HG03159 (cell line): ENCODE measurements at regions not wholly inside any gene's neighbourhood (a gene's known extent, or its start where the extent isn't known, plus 50 kb on each side); places are given as distances from the start of the nearest gene placed in this dataset.

Experiments used
- ATAC-seq: cut with Tn5 transposase; IDR thresholded peaks from one replicate; pipeline ENCODE4 v1.9.1; 2021; ENCODE audit warnings: mild to moderate bottlenecking, moderate library complexity; ENCODE audit not compliant: unreplicated experiment

DNA sequence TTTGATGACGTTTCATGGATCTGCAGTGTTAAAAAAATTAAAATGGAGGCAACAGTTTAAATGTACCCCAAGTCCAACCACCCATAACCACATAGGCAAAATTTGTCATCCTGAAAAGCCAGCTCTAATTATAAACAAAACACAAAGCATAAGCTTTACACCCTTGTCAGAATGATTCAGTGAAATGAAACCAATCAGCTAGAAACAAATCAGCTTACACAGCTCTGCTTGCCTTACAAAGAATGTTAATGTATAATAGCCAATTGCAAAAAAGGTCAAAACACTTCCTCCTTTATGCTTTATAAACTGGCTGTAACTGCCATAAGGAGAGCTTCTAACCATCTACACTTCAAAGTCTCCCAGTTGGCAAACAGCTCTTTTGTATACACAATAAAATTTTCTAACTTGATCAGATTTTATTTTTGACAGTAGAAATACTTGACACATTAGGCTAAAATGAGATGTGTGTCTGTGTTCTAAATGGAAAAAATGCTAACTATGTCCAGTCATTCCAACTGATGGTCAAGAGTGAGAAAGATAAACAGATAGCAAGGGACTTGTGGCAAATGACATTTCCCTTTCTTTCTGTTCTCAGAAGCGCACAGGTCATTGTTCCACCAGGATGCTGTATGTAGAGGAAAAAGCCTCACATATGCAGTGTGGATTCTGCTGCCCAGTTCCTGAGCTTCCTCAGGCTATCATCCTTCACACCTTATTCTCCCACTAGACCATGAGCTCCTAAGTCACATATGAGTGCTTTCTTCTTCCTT lies 344.3 kb upstream of the ID4 start:
- no peak for ATAC-seq

DNA sequence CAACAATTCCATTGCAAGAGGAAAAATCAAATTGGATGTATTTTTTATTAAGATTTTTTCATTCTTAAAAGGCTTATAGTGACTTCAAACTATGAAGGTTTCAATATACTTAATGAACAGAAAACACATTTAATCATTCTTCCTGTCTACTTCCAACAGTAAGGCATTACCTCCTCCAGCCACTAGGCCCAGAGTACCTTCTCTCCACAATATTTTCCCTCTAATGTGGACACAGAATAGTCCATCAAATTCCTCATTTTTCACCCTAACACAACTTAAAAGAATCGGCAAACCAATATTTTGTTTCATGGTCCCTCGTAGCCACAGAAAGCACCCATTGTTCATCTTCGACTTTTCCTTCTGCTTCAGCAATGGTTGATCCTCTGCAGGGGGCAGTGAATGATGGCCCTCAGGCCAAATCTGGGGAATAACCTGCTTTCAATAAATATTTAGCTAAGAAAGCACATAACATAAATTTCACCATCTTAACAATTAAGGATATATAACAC lies 335.4 kb upstream of the ID4 start:
- no peak for ATAC-seq

DNA sequence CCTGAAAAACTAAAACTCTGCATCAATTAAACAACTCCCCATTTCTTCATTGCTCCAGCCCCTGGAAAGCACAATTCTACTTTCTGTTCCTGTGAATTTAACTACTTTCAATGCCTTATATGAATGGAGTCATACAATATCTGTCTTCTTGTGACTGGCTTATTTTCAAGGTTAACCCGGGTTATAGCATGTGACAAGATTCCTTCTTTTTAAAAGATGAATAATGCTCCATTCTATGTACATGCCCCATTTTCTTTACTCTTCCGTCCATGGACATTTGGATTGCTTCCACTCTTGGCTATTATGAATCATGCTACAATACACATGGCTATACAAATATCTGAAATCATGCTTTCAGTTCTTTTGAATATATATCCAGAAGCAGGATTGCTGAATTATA lies 334.9 kb upstream of the ID4 start:
- no peak for ATAC-seq

DNA sequence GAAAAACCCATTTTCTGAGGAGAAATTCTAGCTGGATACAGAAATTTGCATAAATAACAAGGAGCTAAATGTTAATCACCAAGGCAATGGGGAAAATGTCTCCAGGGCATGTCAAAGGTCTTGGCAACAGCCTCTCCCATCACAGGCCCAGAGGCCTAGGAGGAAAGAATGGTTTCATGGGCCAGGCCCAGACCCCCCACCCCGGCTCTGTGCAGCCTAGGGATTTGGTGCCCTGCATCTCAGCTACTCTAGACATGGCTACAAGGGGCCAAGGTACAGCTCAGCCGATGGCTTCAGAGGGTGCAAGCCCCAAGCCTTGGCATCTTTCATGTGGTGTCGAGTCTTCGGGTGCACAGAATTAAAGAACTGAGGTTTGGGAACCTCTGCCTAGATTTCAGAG lies 321.2 kb upstream of the ID4 start:
- no peak for ATAC-seq

DNA sequence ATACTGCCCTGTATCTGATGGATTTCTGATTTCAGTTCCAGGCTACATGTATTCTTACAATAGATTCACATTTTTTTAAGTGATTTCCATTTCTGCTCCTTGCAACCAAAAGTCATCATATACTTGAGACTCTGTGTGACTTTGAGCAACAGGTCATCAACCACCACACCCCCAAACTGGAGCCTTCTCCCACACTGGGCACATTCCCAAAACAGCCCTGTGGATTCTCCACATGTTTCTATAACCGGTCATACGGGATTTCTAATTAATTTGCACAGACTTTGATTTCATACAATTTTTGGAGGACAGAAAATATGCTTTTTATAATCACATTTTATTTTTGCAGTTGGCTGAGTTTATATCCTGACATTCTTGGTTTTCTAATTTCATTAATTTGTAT lies 317.2 kb upstream of the ID4 start:
- no peak for ATAC-seq

DNA sequence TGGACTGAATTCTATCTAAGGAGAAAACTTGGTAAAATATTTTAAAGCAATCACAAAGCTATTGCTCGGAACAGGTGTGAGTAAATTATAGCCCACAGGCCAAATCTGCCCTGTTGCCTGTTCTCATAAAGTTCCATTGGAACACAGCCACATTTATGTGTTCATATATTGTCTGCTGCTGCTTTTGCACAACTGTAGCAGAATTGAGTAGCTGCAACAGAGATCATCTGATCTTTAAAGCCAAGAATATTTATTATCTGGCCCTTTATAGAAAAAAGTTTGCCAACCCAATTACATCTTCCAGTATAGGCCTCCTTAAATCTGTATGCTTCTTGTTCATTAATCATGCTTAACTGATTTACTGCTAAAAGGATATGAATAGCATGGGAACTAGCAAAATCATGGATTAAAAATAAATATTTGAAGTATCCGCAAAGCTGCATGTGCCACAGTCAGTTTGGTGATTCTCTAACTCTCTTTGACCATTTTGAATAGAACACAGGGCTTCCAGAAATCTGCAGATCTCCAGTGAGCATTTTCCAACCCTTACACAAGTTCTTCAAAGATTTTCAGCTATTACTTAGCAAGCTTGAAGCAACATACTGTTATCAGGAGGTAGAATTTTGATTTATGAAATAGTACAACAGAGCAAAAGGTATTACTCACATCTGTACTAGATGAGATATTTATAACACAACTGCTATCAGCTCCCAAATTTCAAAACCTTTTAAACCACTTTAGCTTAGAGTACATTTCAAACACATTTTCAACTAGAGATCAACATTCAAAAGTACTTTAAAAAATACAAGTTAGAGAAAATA lies 312.6 kb upstream of the ID4 start:
- ATAC-seq = no peak

DNA sequence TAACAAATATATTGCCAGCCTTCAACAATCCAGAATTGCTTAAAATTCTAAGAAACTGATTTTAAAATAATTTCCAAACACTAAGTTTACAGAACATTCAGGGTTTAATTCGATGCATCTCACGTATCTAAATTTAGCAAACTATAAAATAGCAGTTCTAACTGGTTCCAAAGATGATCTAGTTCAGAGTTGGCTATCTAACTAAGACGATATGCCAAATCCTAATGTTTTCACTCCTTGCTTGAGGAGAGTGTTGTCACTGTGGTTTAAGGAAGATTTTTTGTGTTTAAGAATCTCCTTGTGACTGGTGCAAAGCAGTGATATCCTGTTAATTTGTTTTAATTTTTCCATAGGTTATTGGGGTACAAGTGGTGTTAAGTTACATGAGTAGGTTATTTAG lies 311.5 kb upstream of the ID4 start:
- ATAC-seq = no peak

DNA sequence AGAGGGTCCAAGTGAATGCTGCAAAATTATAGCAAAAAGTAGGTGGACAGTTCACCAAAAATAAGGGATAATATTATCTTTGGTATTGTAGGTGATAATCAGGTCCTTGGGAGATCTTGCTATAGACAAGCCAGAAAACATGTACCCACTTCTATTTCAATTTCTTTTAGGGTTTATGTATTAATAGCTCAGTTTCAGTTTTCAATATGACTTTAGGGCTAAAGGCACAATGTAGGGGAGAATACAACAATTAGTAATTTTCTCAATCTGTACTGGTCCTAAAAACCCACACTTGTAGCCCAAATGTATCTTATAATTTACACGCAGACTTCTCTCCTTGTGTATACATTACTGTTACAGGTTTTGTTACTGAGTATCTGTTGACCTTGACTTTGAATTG lies 307.0 kb upstream of the ID4 start:
- no peak for ATAC-seq

DNA sequence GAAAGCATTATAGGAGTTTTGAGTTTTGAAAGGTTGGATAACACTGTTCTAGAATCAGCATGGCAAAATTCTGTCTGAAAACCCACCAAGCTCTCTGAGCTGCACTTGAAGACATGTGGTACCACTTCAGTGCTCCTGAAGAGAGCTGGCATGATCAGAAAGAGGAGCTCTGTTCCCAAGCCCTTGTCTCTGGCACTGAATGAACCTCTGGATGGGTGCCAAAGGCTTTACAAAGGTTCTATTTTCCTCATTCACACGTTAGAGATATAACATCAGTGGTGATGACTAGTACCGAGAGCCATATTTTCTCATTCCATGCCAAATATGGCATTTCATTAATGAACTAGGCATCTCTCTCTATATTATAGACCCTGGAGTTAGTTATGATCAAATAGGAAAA lies 301.8 kb upstream of the ID4 start:
- no peak for ATAC-seq

DNA sequence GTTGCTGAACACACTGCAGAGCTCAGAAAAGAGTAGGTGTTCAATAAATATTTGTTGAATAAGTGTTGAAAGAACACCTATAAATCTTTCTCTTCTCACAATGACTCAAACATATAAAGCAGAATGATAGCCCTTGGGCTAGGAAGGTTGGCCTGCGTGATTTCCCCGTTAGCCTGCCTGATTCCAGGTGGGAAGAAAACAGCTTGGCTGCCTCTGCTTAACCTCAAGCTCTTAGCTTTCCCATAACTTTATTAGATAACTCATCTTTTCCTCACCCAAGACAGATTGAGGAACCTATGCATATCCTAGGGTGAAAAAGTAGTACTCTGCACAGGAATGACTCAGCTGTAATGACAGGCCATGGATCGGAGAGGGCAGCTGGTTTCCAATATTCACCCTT lies 300.3 kb upstream of the ID4 start:
- no peak for ATAC-seq

DNA sequence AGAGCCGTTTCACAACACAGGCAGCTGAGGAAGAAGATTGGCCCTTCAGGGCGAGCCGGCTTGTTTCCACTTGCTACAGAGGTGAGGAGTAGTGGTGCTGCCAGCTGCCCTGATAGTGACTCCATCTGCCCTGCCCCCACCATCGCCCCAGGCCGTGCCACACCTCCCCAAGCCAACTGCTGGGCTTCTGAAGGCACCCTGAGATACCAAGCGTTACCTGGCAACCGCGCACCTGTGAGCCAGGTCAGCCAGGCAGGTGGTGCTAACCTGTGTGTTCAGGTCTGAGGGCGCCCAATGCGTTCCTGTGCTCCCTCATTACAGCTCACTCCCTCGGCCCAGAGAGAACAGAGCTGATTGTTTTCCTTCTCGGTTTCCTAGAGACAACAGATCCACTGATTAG lies 299.1 kb upstream of the ID4 start:
- no peak for ATAC-seq

DNA sequence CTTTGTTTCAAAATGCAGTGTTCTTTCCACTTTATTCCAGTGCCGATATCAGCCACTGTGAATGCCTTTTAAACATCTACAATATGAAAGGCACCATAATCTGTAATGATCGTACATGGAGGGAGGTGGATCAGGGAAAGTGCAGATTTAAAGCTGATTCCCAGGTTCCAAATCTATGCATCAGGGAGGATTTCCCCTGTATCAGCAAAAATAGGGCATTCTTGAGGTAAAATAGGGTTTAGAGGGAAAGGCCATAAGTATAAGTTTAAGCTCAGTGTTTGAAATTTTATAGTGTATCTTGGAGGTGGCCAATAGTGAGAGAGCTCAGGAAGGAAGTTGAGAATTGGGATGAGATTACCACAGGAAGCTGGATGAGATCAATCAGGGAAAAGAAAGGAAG lies 289.7 kb upstream of the ID4 start:
- no peak for ATAC-seq

DNA sequence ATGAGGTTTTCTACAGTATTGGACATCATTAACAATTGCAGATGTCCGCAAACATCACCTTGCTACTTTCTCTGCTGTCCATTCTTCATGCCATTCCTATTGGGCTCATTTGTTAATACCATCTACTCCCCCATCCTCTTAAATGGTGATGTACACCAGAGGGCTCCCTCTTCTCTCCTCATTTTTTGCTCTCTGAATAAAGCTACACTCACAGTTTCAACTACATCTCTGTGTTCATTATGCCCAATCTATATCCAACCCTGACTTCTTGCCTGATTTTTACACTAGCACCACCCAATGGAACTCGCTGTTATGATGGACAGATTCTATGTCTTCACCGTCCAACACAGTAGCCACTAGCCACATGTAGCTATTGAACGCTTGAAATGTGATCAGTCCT lies 288.1 kb upstream of the ID4 start:
- ATAC-seq = no peak

DNA sequence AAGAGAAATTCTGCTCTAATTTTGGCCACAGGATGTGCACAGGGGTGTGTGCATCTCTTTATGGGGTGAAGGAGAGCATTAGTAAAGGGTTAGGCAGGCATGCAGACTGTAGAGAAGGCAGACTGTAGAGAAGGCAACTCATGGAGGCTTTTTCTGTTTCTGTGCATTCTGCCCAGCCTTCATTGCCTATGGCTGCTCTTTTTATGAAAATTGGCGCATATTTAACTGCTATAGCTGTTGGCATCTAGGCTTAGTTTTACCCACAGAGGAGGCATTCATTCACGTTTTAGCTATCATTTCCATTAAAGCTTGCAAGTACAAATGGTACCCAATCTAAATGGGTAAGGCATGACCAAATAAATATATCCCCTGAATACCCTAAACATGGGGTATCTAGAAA lies 286.8 kb upstream of the ID4 start:
- ATAC-seq = no peak

DNA sequence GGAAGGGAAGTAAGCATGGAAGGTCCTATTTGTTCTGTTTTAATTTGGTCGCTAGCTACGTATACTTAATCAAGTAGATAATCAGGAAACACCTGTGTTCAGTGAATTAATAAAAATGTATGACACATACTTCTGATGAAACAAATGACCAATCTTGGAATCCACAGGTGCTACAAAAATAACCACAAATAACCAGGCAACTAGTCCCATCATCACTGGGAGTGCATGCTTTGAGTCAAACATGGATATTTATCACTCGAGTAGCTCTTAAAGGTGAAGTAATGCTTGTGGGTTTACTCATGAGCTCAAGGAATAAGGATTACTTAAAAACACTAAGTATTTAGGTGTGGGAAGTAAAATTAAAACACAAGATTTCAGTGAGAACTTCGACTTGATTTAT lies 285.6 kb upstream of the ID4 start:
- no peak for ATAC-seq

DNA sequence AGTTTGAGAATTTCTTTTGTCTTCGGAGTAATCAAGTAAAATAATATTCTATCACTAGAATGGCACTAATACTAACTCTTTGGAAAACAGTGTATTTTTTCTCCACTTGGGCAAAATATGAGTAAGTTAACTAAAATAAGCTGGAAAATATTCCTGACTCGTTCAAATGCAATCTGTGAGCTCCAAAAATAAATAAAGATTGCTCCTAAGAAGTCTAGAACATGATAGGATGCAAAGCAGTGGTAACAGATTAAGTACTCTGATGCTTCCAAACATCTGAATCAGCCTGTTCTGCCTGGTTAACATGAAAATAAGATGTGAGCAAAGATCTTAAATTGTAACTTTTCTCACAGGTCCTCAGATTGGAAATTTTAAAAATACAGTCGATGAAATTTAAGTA lies 285.1 kb upstream of the ID4 start:
- ATAC-seq = no peak

DNA sequence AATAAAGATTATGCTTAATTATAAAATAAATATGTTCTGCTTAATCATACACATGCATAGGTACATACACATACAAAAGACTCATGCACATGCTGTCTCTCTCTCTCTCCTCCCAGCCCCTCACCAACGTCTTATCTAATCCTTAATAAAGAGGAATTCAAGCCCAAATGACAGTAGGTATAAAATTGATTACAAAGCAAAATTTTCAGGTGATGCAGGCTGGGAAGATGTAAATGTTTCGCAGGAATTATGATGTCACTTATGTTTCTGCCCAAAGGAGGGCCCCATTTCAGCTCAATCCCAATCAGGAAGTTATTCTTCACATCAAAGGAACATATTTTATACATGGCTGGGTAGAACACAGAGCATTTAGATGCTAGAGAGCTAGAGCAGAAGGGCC lies 284.6 kb upstream of the ID4 start:
- ATAC-seq = no peak

DNA sequence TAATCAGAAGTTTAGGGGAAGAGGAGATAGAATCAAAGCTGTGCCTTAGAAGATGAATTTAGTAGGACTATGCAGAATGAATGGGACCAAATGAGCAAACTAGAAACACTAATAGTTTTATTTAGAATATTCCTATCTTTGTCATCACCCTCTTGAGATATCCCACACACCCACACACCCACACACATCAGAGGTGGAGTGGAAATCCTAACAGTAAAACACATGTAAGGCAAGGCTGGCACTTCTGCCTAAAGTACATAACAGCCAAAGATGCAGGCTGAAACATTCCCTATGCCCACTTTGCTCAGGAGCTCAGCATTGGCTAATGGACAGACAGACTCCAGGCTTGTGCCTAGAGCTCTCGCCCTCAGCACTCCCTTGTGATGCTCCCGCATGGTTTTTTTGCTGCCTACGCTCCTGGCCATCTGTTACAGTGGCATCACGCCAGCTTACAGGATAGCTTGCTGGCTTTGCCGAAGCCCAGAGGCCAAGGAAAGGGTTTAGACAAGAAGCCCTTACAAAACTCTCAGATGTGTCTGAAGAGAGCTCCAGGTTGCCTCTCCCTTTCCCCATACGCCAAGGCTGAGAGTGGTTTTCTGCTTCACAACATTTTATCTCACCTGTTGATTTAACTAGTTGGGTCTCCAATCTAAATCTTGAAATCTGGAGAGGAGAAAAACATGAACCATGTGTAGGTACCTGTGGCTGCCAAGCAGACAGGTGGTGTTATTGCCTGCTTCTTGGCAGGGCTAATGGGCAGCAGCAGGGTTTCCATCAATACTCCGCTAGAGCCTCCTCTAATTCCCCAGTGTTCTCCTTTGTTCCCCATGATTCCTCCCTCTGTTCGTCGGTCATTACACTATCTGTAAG lies 282.6 kb upstream of the ID4 start:
- no peak for ATAC-seq

DNA sequence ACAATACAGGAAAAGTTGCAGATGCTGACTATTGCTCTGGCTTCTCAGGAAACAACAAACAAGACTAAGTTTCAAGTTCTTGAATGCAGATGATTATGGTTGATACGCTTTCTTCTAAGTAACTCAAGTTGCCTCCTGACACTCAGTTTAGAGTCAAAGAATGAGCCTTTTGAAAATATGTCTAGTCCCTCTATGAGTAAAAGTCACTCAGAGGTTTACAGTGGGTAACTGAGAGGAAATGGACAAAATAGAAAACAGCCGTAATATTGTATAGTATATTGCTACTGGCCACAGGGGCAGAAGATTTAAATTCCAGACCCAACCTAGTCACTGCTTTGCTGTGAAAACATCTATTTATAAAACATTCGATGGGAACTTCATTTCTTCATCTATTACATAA lies 280.0 kb upstream of the ID4 start:
- ATAC-seq = no peak

DNA sequence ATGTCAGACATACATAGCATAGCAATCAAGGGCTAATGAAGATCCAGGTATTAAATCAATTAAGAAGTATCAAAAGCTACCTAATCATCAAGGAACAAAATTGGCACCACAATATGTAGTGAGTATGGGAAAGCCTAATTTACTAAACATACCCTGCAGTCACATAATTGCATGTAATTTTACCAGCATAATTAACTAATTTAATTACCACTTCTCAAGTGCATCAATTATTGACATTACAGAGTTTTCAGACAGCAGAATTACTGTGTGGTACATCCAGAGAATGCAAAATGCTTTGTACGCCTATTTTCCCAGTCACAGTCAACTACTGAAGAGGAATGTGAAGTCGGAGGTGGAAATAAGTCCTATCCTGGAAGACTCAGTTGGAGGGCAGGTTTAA lies 279.0 kb upstream of the ID4 start:
- ATAC-seq = no peak

DNA sequence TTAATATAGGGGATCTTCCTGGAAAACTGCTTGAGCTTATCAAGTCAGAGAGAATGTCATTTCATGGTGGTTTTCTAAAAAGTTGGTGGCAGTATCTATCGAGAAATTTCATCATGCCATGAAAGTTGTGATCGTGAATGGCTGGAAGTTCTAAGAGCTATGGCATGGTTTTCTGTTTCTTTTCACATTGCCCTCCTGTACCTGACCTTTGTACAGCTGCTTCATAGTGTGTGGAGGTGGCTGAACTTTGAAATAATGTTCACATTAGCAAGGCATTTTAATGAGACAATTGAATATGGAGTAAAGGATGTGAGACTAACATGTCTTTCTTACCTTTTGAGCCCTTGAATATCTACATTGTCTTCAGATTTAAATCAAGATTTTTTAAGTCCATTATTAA lies 278.2 kb upstream of the ID4 start:
- ATAC-seq = no peak
